ENCODE measurements at regions not wholly inside any gene's neighbourhood (a gene's known extent, or its start where the extent isn't known, plus 50 kb on each side); places are given as distances from the start of the nearest gene placed in this dataset.

GRCh38 chr22:49204599-49205482, 622.8 kb downstream of the BRD1 start:
- no peak overlapping the region for H3K4me3 ChIP-seq
- no peaks in the 10 kb centered on the region for H3K4me1 ChIP-seq (replicated peaks in 1 of 2)
- H3K36me3 ChIP-seq (replicated peaks in 1 of 2), result no peaks in the 10 kb centered on the region
- no peaks in the 10 kb centered on the region for H3K27me3 ChIP-seq
- no peak overlapping the region for H3K27ac ChIP-seq
- H3K9me3 ChIP-seq (replicated peaks in 1 of 3), result no peaks in the 10 kb centered on the region
- TF ChIP-seq POLR2A (IDR thresholded peaks at IDR 0.05) (no peak), CTCF (IDR thresholded peaks at IDR 0.05) (no peak)
- WGBS, 4 donors, result 77 to 79% (median 78%) methylated on average over 20 to 22 of the region's 22 CpGs
- peak in 4 of 7 donors; percentile 3 to 13 (median 5) for DNase-seq
- intact Hi-C loops (cut with DNase I), result no loop called here

GRCh38 chr22:49203859-49204598, 623.6 kb downstream of the BRD1 start:
- H3K27ac ChIP-seq, result no peak overlapping the region

GRCh38 chr22:49203091-49203858, 624.4 kb downstream of the BRD1 start:
- WGBS, 4 donors, result 60 to 72% (median 64%) methylated on average over 28 to 38 of the region's 38 CpGs
- intact Hi-C loops (cut with DNase I), result no loop called here
- H3K27me3 ChIP-seq, result no peaks in the 10 kb centered on the region

More at GRCh38 chr22:49203859-49204598, 623.6 kb downstream of the BRD1 start:
- no peak overlapping the region for H3K4me3 ChIP-seq
- intact Hi-C loops (cut with DNase I), result no loop called here
- peak in 4 of 7 donors; percentile 4 to 21 (median 6) for DNase-seq
- no peaks in the 10 kb centered on the region for H3K9me3 ChIP-seq (replicated peaks in 1 of 3)
- H3K36me3 ChIP-seq (replicated peaks in 1 of 2), result no peaks in the 10 kb centered on the region
- 81 to 83% (median 82%) methylated on average over 31 to 32 of the region's 32 CpGs for WGBS, 4 donors
- H3K4me1 ChIP-seq (replicated peaks in 1 of 2), result no peaks in the 10 kb centered on the region
- TF ChIP-seq CTCF (IDR thresholded peaks at IDR 0.05) (no peak), POLR2A (IDR thresholded peaks at IDR 0.05) (no peak)
- H3K27me3 ChIP-seq, result no peaks in the 10 kb centered on the region

More at GRCh38 chr22:49203091-49203858, 624.4 kb downstream of the BRD1 start:
- no peak overlapping the region for H3K4me3 ChIP-seq
- H3K27ac ChIP-seq, result no peak overlapping the region
- H3K9me3 ChIP-seq (replicated peaks in 1 of 3), result no peaks in the 10 kb centered on the region
- no peaks in the 10 kb centered on the region for H3K36me3 ChIP-seq (replicated peaks in 1 of 2)
- DNase-seq, result peak in 4 of 7 donors; percentile 4 to 9 (median 4)
- no peak for TF ChIP-seq POLR2A (IDR thresholded peaks at IDR 0.05)
- TF ChIP-seq CTCF (IDR thresholded peaks at IDR 0.05), result no peak
- no peaks in the 10 kb centered on the region for H3K4me1 ChIP-seq (replicated peaks in 1 of 2)

Measured in adrenal gland (tissue), 9 donors.